ENCODE measurements at regions not wholly inside any gene's neighbourhood (a gene's known extent, or its start where the extent isn't known, plus 50 kb on each side); places are given as distances from the start of the nearest gene placed in this dataset.

DNA sequence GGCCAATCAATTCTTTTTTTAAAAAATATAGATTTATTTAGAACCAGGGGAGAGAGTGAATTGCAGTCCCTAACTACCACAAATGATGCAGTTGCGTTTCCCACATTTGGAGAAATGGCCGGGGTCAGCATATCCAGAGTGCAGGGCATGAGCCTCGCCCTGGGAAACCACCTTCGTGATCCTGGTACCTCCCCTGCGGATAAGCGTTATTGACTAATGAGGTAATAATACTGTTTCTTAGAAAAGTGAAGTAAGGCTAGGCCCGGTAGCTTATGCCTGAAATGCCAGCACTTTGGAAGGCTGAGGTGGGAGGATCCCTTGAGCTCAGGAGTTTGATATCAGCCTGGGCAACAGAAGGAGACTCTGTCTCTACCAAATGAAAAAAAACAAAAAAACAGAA lies 111.5 kb upstream of the SLC45A1 start:
- no peaks in the 10 kb centered on the region for H3K27me3 ChIP-seq (ENCODE audit: insufficient read depth, low read length, poor library complexity, severe bottlenecking)
- no peak overlapping the region for H2AFZ ChIP-seq (ENCODE audit: low read length)
- TF ChIP-seq EZH2phosphoT487 (IDR thresholded peaks at IDR 0.05; ENCODE audit: borderline replicate concordance) = no peak
- TF ChIP-seq, protein P1, sequence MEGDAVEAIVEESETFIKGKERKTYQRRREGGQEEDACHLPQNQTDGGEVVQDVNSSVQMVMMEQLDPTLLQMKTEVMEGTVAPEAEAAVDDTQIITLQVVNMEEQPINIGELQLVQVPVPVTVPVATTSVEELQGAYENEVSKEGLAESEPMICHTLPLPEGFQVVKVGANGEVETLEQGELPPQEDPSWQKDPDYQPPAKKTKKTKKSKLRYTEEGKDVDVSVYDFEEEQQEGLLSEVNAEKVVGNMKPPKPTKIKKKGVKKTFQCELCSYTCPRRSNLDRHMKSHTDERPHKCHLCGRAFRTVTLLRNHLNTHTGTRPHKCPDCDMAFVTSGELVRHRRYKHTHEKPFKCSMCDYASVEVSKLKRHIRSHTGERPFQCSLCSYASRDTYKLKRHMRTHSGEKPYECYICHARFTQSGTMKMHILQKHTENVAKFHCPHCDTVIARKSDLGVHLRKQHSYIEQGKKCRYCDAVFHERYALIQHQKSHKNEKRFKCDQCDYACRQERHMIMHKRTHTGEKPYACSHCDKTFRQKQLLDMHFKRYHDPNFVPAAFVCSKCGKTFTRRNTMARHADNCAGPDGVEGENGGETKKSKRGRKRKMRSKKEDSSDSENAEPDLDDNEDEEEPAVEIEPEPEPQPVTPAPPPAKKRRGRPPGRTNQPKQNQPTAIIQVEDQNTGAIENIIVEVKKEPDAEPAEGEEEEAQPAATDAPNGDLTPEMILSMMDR (conservative IDR thresholded peaks at IDR 0.05; ENCODE audit: low read length) = no peak
- no peaks in the 10 kb centered on the region for H3K79me2 ChIP-seq (ENCODE audit: insufficient read depth, low read length)
- H3K36me3 ChIP-seq (ENCODE audit: insufficient read depth, low read length) = no peaks in the 10 kb centered on the region
- no peak overlapping the region for H3K4me2 ChIP-seq (ENCODE audit: low read depth, low read length, poor library complexity, severe bottlenecking)
- H3K9me2 ChIP-seq (replicated peaks; ENCODE audit: low read depth, low read length) = no peaks in the 10 kb centered on the region
- no peaks in the 10 kb centered on the region for H3F3A ChIP-seq (ENCODE audit: low read depth)
- no peak overlapping the region for H3K4me3 ChIP-seq (ENCODE audit: low read length, poor library complexity, severe bottlenecking)
- H4K20me1 ChIP-seq (ENCODE audit: insufficient read depth, low read length, poor library complexity, severe bottlenecking) = no peaks in the 10 kb centered on the region
- no peaks in the 10 kb centered on the region for H3K4me1 ChIP-seq (ENCODE audit: insufficient read depth, low read length, poor library complexity, severe bottlenecking)
- no peak overlapping the region for H3K9ac ChIP-seq (ENCODE audit: low read depth, low read length, poor library complexity, severe bottlenecking)
- no peaks in the 10 kb centered on the region for H3K9me3 ChIP-seq (ENCODE audit: insufficient read depth, low read depth, low read length)

DNA sequence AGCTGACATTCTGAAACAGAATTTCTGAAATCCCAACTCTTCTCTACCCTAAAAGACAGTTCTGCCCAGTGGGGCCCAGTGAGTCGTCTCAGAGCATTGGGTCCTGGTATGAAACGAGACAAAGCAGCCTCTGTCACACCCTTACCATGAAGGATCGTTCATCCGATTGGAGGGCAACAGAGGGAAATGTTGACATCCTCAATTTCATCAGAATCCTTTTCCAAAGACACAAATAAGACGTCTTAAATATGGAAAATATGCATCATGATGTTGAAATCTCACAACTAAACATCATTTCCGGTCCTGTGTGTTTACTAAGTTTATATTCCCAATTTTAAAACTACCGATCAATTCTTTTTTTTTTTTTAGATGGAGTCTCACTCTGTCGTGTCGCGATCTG lies 112.1 kb upstream of the SLC45A1 start:
- Histone ChIP-seq H3K27me3 (ENCODE audit: insufficient read depth, low read length, poor library complexity, severe bottlenecking) (no peaks in the 10 kb centered on the region), H4K20me1 (ENCODE audit: insufficient read depth, low read length, poor library complexity, severe bottlenecking) (no peaks in the 10 kb centered on the region), H3K9me2 (replicated peaks; ENCODE audit: low read depth, low read length) (no peaks in the 10 kb centered on the region), H3K36me3 (ENCODE audit: insufficient read depth, low read length) (no peaks in the 10 kb centered on the region), H3K4me2 (ENCODE audit: low read depth, low read length, poor library complexity, severe bottlenecking) (no peak overlapping the region), H3K9ac (ENCODE audit: low read depth, low read length, poor library complexity, severe bottlenecking) (no peak overlapping the region), H3F3A (ENCODE audit: low read depth) (no peaks in the 10 kb centered on the region), H3K4me1 (ENCODE audit: insufficient read depth, low read length, poor library complexity, severe bottlenecking) (no peaks in the 10 kb centered on the region), H2AFZ (ENCODE audit: low read length) (no peak overlapping the region), H3K4me3 (ENCODE audit: low read length, poor library complexity, severe bottlenecking) (no peak overlapping the region), H3K79me2 (ENCODE audit: insufficient read depth, low read length) (no peaks in the 10 kb centered on the region), H3K9me3 (ENCODE audit: insufficient read depth, low read depth, low read length) (no peaks in the 10 kb centered on the region)
- no peak for TF ChIP-seq EZH2phosphoT487 (IDR thresholded peaks at IDR 0.05; ENCODE audit: borderline replicate concordance)
- TF ChIP-seq, protein P1 (conservative IDR thresholded peaks at IDR 0.05; ENCODE audit: low read length) = no peak

DNA sequence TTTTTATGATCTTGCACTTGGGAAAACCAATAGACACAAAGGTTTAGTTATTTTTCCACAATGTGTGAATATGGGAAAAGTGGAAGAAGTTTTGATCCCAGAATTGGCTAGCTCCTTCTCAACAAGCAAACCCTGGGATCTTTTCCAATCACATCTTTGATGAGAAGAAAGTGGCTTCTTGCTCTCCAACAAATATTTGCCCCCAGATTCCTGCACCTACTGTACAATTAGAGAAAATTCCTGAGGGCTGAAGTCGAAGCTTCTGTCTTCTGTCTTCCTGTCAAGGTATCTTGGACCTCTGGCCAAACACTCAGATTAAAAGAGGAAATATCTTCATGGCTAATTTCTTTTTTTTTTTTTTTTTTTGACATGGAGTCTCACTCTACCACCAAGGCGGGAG lies 113.1 kb upstream of the SLC45A1 start:
- H3K4me3 ChIP-seq (ENCODE audit: low read length, poor library complexity, severe bottlenecking) = no peak overlapping the region
- no peaks in the 10 kb centered on the region for H3K79me2 ChIP-seq (ENCODE audit: insufficient read depth, low read length)
- H3K36me3 ChIP-seq (ENCODE audit: insufficient read depth, low read length) = no peaks in the 10 kb centered on the region
- H4K20me1 ChIP-seq (ENCODE audit: insufficient read depth, low read length, poor library complexity, severe bottlenecking) = no peaks in the 10 kb centered on the region
- no peak overlapping the region for H3K9ac ChIP-seq (ENCODE audit: low read depth, low read length, poor library complexity, severe bottlenecking)
- H2AFZ ChIP-seq (ENCODE audit: low read length) = no peak overlapping the region
- H3K9me2 ChIP-seq (replicated peaks; ENCODE audit: low read depth, low read length) = no peaks in the 10 kb centered on the region
- no peak for TF ChIP-seq EZH2phosphoT487 (IDR thresholded peaks at IDR 0.05; ENCODE audit: borderline replicate concordance)
- TF ChIP-seq, protein P1 (conservative IDR thresholded peaks at IDR 0.05; ENCODE audit: low read length) = no peak
- H3K9me3 ChIP-seq (ENCODE audit: insufficient read depth, low read depth, low read length) = no peaks in the 10 kb centered on the region
- no peaks in the 10 kb centered on the region for H3K4me1 ChIP-seq (ENCODE audit: insufficient read depth, low read length, poor library complexity, severe bottlenecking)
- no peaks in the 10 kb centered on the region for H3K27me3 ChIP-seq (ENCODE audit: insufficient read depth, low read length, poor library complexity, severe bottlenecking)
- H3K4me2 ChIP-seq (ENCODE audit: low read depth, low read length, poor library complexity, severe bottlenecking) = no peak overlapping the region
- H3F3A ChIP-seq (ENCODE audit: low read depth) = no peaks in the 10 kb centered on the region

Measured in Loucy (cell line).